NCI-H510A (cell line): ENCODE measurements at regions not wholly inside any gene's neighbourhood (a gene's known extent, or its start where the extent isn't known, plus 50 kb on each side); places are given as distances from the start of the nearest gene placed in this dataset.
"Not testable (repeated sequence)": the region's sequence is repeated elsewhere in the genome, so short reads cannot be mapped to it uniquely, and the experiment has no call there.

Source experiments
- DNase-seq: peaks from one replicate; lab custom pipeline; 2025; lab: John Stamatoyannopoulos, UW

GRCh38 chr1:196090226-196090625 lies 518.0 kb downstream of the KCNT2 start:
- no peak for DNase-seq

GRCh38 chr1:196088541-196088940 lies 519.7 kb downstream of the KCNT2 start:
- DNase-seq: no peak

GRCh38 chr1:196078691-196079090 lies 529.5 kb downstream of the KCNT2 start:
- no peak for DNase-seq

GRCh38 chr1:196075621-196076020 lies 532.6 kb downstream of the KCNT2 start:
- DNase-seq: no peak

GRCh38 chr1:196074182-196074581 lies 534.1 kb downstream of the KCNT2 start:
- DNase-seq: no peak

- no peak for DNase-seq
Measured at GRCh38 chr1:196071447-196071846, 536.8 kb downstream of the KCNT2 start.

GRCh38 chr1:196070940-196071339 lies 537.3 kb downstream of the KCNT2 start:
- DNase-seq: no peak

- DNase-seq: no peak
Measured at GRCh38 chr1:196063952-196064351, 544.3 kb downstream of the KCNT2 start.

GRCh38 chr1:196063294-196063693 lies 544.9 kb downstream of the KCNT2 start:
- no peak for DNase-seq

GRCh38 chr1:196060539-196060938 lies 547.7 kb downstream of the KCNT2 start:
- DNase-seq: no peak

GRCh38 chr1:196059210-196059609 lies 549.0 kb downstream of the KCNT2 start:
- no peak for DNase-seq

- no peak for DNase-seq
Measured at GRCh38 chr1:196056966-196057365, 551.3 kb downstream of the KCNT2 start.

GRCh38 chr1:196049407-196049806 lies 558.8 kb downstream of the KCNT2 start:
- DNase-seq: no peak

GRCh38 chr1:196043268-196043667 lies 565.0 kb downstream of the KCNT2 start:
- DNase-seq: no peak

GRCh38 chr1:196034080-196034706 lies 574.0 kb downstream of the KCNT2 start:
- no peak for DNase-seq

GRCh38 chr1:196031387-196031786 lies 576.9 kb downstream of the KCNT2 start:
- not testable (repeated sequence) for DNase-seq

GRCh38 chr1:196030455-196030854 lies 577.8 kb downstream of the KCNT2 start:
- DNase-seq: no peak

- DNase-seq: no peak
Measured at GRCh38 chr1:196029410-196029809, 578.8 kb downstream of the KCNT2 start.

- no peak for DNase-seq
Measured at GRCh38 chr1:196027127-196027526, 581.1 kb downstream of the KCNT2 start.

GRCh38 chr1:196021174-196021573 lies 587.1 kb downstream of the KCNT2 start:
- DNase-seq: not testable (repeated sequence)

GRCh38 chr1:196009362-196009761 lies 598.9 kb downstream of the KCNT2 start:
- DNase-seq: no peak

- no peak for DNase-seq
Measured at GRCh38 chr1:196007763-196008162, 600.5 kb downstream of the KCNT2 start.

GRCh38 chr1:196005426-196005825 lies 602.8 kb downstream of the KCNT2 start:
- no peak for DNase-seq

- DNase-seq: not testable (repeated sequence)
Measured at GRCh38 chr1:196004388-196004787, 603.9 kb downstream of the KCNT2 start.
